H1 (cell line): ENCODE measurements at regions not wholly inside any gene's neighbourhood (a gene's known extent, or its start where the extent isn't known, plus 50 kb on each side); places are given as distances from the start of the nearest gene placed in this dataset.

Experiments
- CTCF ChIA-PET: fragments of 300-600 bp; sonication (Branson Sonifier 250); formaldehyde crosslinking; loops from one replicate; lab custom pipeline; 2021; ENCODE audit not compliant: partially characterized antibody; lab: Charles Lee
- POLR2A ChIA-PET: fragments of 300-600 bp; sonication (Branson Sonifier 250); formaldehyde crosslinking; loops from one replicate; lab custom pipeline; 2021; ENCODE audit warnings: inconsistent platforms; ENCODE audit not compliant: partially characterized antibody; lab: Charles Lee
- DNase-seq, 2 experiments: peaks; one replicate each; pipeline versions ENCODE4 v3.0.0 to v3.0.0-alpha.2; 2010 to 2022; ENCODE audit warnings: low spot score in 2 of 2, low read depth in 1 of 2, mixed read lengths in 1 of 2
- FAIRE-seq: peaks from 2 replicates; lab custom pipeline; 2011; peaks lifted over from hg19 to GRCh38; lab: Jason Lieb, UNC
- H2AFZ ChIP-seq: 2 replicates; pipeline ENCODE4 v1.8.1; 2012; ENCODE audit warnings: low read length, inconsistent platforms
- H2AK5ac ChIP-seq: 2 replicates; pipeline ENCODE4 v1.6.1; 2013; ENCODE audit warnings: low read depth, low read length
- H2BK120ac ChIP-seq: replicated peaks from 2 replicates; pipeline ENCODE3; 2013; ENCODE audit warnings: low read depth, low read length, inconsistent platforms
- H2BK12ac ChIP-seq: 2 replicates; pipeline ENCODE4 v1.6.1; 2013; ENCODE audit warnings: low read depth, low read length
- H2BK15ac ChIP-seq: 2 replicates; pipeline ENCODE4 v1.6.1; 2013; ENCODE audit warnings: low read length
- H2BK20ac ChIP-seq: 2 replicates; pipeline ENCODE4 v1.6.1; 2013; ENCODE audit warnings: low read length
- H2BK5ac ChIP-seq: 2 replicates; pipeline ENCODE4 v1.6.1; 2013; ENCODE audit warnings: low read depth, low read length
- H3K14ac ChIP-seq: 2 replicates; pipeline ENCODE4 v1.6.1; 2013; ENCODE audit warnings: inconsistent platforms; ENCODE audit not compliant: insufficient read length
- H3K18ac ChIP-seq: 2 replicates; pipeline ENCODE4 v1.6.1; 2013; ENCODE audit warnings: low read length; ENCODE audit errors: extremely low read depth
- H3K23ac ChIP-seq: 2 replicates; pipeline ENCODE4 v1.6.1; 2013; ENCODE audit warnings: inconsistent platforms; ENCODE audit not compliant: insufficient read length
- H3K23me2 ChIP-seq: 2 replicates; pipeline ENCODE4 v1.6.1; 2013; ENCODE audit warnings: low read depth, low read length
- H3K27ac ChIP-seq: 2 replicates; pipeline ENCODE4 v1.6.1; 2011; ENCODE audit warnings: low read depth, low read length, inconsistent platforms
- H3K27me3 ChIP-seq, 4 experiments: replicated peaks in 1 of 4; 1 replicate in 1 of 4; 2 replicates in 3 of 4; pipeline versions ENCODE4 v1.6.1 to v1.8.1; 2011 to 2013; ENCODE audit warnings: low read length in 3 of 4, mild to moderate bottlenecking in 3 of 4, inconsistent platforms in 2 of 4, mixed read lengths in 2 of 4, moderate library complexity in 1 of 4; ENCODE audit not compliant: control insufficient read depth in 3 of 4, insufficient read depth in 3 of 4; ENCODE audit errors: extremely low read depth in 1 of 4
- H3K36me3 ChIP-seq, 4 experiments: 2 replicates each; pipeline versions ENCODE4 v1.6.1 to v1.8.1; 2011 to 2013; ENCODE audit warnings: mild to moderate bottlenecking in 4 of 4, low read length in 3 of 4, moderate library complexity in 2 of 4, control low read depth in 1 of 4, inconsistent platforms in 1 of 4; ENCODE audit not compliant: insufficient read depth in 4 of 4, control insufficient read depth in 2 of 4
- H3K4ac ChIP-seq: replicated peaks from 2 replicates; pipeline ENCODE3; 2013; ENCODE audit warnings: low read length, low read depth, mixed read lengths, inconsistent platforms; ENCODE audit not compliant: insufficient read length
- H3K4me1 ChIP-seq, 4 experiments: replicated peaks in 1 of 4; 1 replicate in 1 of 4; 2 replicates in 3 of 4; pipeline versions ENCODE4 v1.6.1 to v1.8.1; 2011 to 2013; ENCODE audit warnings: low read length in 3 of 4, inconsistent platforms in 2 of 4, mixed read lengths in 1 of 4; ENCODE audit not compliant: insufficient read depth in 4 of 4, control insufficient read depth in 3 of 4
- H3K4me2 ChIP-seq, 2 experiments: 2 replicates each; pipeline versions ENCODE4 v1.6.1 to v1.8.1; 2011 to 2013; ENCODE audit warnings: low read depth in 2 of 2, low read length in 2 of 2, control low read depth in 1 of 2, inconsistent platforms in 1 of 2, mild to moderate bottlenecking in 1 of 2; ENCODE audit not compliant: insufficient read depth in 1 of 2
- H3K4me3 ChIP-seq, 4 experiments: fragments of 200-600, 300-600 bp in 1 of 4; sonication (generic), shearing (Covaris generic), sonication (Bioruptor Twin) in 1 of 4; 2 replicates each; pipeline versions ENCODE4 v1.5.1 to v1.8.1; 2011 to 2016; ENCODE audit warnings: low read length in 4 of 4, low read depth in 3 of 4, control low read depth in 2 of 4, inconsistent platforms in 2 of 4, mild to moderate bottlenecking in 2 of 4, mixed read lengths in 1 of 4, moderate library complexity in 1 of 4; ENCODE audit not compliant: insufficient read depth in 2 of 4; ENCODE audit errors: extremely low read depth in 1 of 4
- H3K56ac ChIP-seq: replicated peaks from 2 replicates; pipeline ENCODE3; 2013; ENCODE audit warnings: low read depth, mild to moderate bottlenecking, mixed read lengths, low read length, inconsistent platforms; ENCODE audit not compliant: insufficient read length
- H3K79me1 ChIP-seq: 2 replicates; pipeline ENCODE4 v1.6.1; 2013; ENCODE audit warnings: low read depth, low read length, control low read depth
- H3K79me2 ChIP-seq, 2 experiments: 2 replicates each; pipeline versions ENCODE4 v1.6.1 to v1.8.1; 2012 to 2013; ENCODE audit warnings: low read length in 2 of 2, mild to moderate bottlenecking in 2 of 2, inconsistent platforms in 1 of 2; ENCODE audit not compliant: insufficient read depth in 2 of 2, control insufficient read depth in 1 of 2
- H3K9ac ChIP-seq, 4 experiments: replicated peaks in 1 of 4; 1 replicate in 1 of 4; 2 replicates in 3 of 4; pipeline versions ENCODE4 v1.6.1 to v1.8.1; 2011 to 2013; ENCODE audit warnings: low read depth in 3 of 4, low read length in 3 of 4, control low read depth in 2 of 4, mild to moderate bottlenecking in 2 of 4, moderate library complexity in 2 of 4, inconsistent platforms in 1 of 4; ENCODE audit errors: extremely low read depth in 1 of 4
- H3K9me3 ChIP-seq, 2 experiments: 2 replicates each; pipeline versions ENCODE4 v1.6.1 to v1.8.1; 2012 to 2013; ENCODE audit warnings: mild to moderate bottlenecking in 2 of 2, moderate library complexity in 2 of 2, control low read depth in 1 of 2, inconsistent platforms in 1 of 2, low read depth in 1 of 2, low read length in 1 of 2, mixed read lengths in 1 of 2; ENCODE audit not compliant: insufficient read depth in 2 of 2
- H4K20me1 ChIP-seq, 2 experiments: replicated peaks in 1 of 2; 2 replicates each; pipeline versions ENCODE3 to v1.8.1; 2011 to 2013; ENCODE audit warnings: inconsistent platforms in 2 of 2, low read length in 2 of 2, mild to moderate bottlenecking in 1 of 2; ENCODE audit not compliant: insufficient read depth in 2 of 2, control insufficient read depth in 1 of 2
- H4K5ac ChIP-seq: 2 replicates; pipeline ENCODE4 v1.6.1; 2013; ENCODE audit warnings: low read length, low read depth, mixed read lengths, inconsistent platforms; ENCODE audit not compliant: insufficient read length
- H4K8ac ChIP-seq: 2 replicates; pipeline ENCODE4 v1.8.0; 2013; ENCODE audit warnings: mild to moderate bottlenecking, moderate library complexity, low read length, inconsistent platforms; ENCODE audit not compliant: insufficient read depth; ENCODE audit errors: extremely low read depth
- H4K91ac ChIP-seq: replicated peaks from 2 replicates; pipeline ENCODE3; 2013; ENCODE audit warnings: low read length, mixed read lengths, inconsistent platforms; ENCODE audit not compliant: insufficient read length
- KDM1A ChIP-seq: fragments of 200-600, 300-600 bp; sonication (generic); IDR thresholded peaks from 2 replicates; pipeline ENCODE4 v1.7.1; 2016; ENCODE audit warnings: mild to moderate bottlenecking, low read length, borderline replicate concordance
- RNF2 ChIP-seq: fragments of 200-900, 300-1000 bp; sonication (generic); IDR thresholded peaks from 2 replicates; pipeline ENCODE4 v1.7.1; 2016; ENCODE audit warnings: borderline replicate concordance, low read depth, mild to moderate bottlenecking, antibody characterized with exemption, low read length; ENCODE audit not compliant: poor library complexity, severe bottlenecking; ENCODE audit errors: missing control alignments
- TBP ChIP-seq: IDR thresholded peaks from 2 replicates; pipeline ENCODE4 v1.6.1; 2011; ENCODE audit warnings: low read depth, low read length, improper control_type of control experiment
- TCF12 ChIP-seq: IDR thresholded peaks from 2 replicates; pipeline ENCODE4 v1.6.1; 2011; ENCODE audit warnings: low read depth, mild to moderate bottlenecking, low read length
- WGBS, 2 experiments: shearing (Covaris generic) in 1 of 2; methylation state at CpG; one replicate each; pipeline versions ENCODE4 v1.1.6 to v1.1.7; 2013 to 2015; ENCODE audit warnings: low lambda C conversion rate in 2 of 2, mixed read lengths in 2 of 2, inconsistent platforms in 1 of 2, low coverage in 1 of 2, missing lambda C conversion rate in 1 of 2; ENCODE audit not compliant: insufficient replicate concordance in 2 of 2, insufficient coverage in 1 of 2, insufficient read length in 1 of 2; ENCODE audit errors: extremely low coverage in 1 of 2, missing lambda C conversion rate in 1 of 2; 5-methylcytosine and 5-hydroxymethylcytosine counted together

GRCh38 chr1:4563586-4563985 is 90.8 kb upstream of the AJAP1 start:
- Histone ChIP-seq H3K9me3 (peaks cover 0 to 27% of the 10 kb centered on the region in 2 experiments; a peak in 2 of 4 replicates), H4K5ac (no peak overlapping the region), H4K91ac (no peak overlapping the region), H3K4me2 (no peak overlapping the region), H2BK120ac (no peak overlapping the region), H3K79me2 (no peaks in the 10 kb centered on the region), H3K18ac (no peak overlapping the region), H2BK15ac (no peak overlapping the region), H3K14ac (no peak overlapping the region), H3K36me3 (no peaks in the 10 kb centered on the region), H3K79me1 (no peaks in the 10 kb centered on the region), H3K56ac (no peak overlapping the region), H4K8ac (no peak overlapping the region), H3K27me3 (no peaks in the 10 kb centered on the region), H3K4me3 (no peak overlapping the region), H2BK12ac (no peak overlapping the region), H4K20me1 (no peaks in the 10 kb centered on the region), H2BK5ac (no peak overlapping the region), H2AFZ (no peak overlapping the region), H3K9ac (no peak overlapping the region), H3K23ac (no peak overlapping the region), H3K23me2 (no peaks in the 10 kb centered on the region)
- no peak for DNase-seq
- CTCF ChIA-PET: no interaction called here
- WGBS, 2 experiments: 92% methylated on average over 4 of the region's 4 CpGs; no CpG with 5 or more reads in 1 of the 2 experiments
- TF ChIP-seq KDM1A (no peak), RNF2 (no peak), TBP (no peak), TCF12 (no peak)
- TF ChIP-seq, all 59 proteins: peak for 0
- H3K27ac ChIP-seq: no peak overlapping the region
- POLR2A ChIA-PET: no interaction called here
- no peaks in the 10 kb centered on the region for H3K4me1 ChIP-seq
- no peak for FAIRE-seq
- no peak overlapping the region for H2AK5ac ChIP-seq
- no peak overlapping the region for H3K4ac ChIP-seq
- no peak overlapping the region for H2BK20ac ChIP-seq
